GM12878 (cell line): ENCODE measurements at regions not wholly inside any gene's neighbourhood (a gene's known extent, or its start where the extent isn't known, plus 50 kb on each side); places are given as distances from the start of the nearest gene placed in this dataset.

Experiments
- ATAC-seq: fragments of 200-7000 bp; cut with Tn5 transposase; 3 replicates; pipeline ENCODE4 v1.9.1; 2020; ENCODE audit warnings: mild to moderate bottlenecking, moderate library complexity
- BruUV-seq: library from RNA; stranded (reverse); fragments of 400-500 nt; replicated peaks from 2 replicates; lab custom pipeline; 2021; lab: Mats Ljungman, UMichigan
- CTCF ChIA-PET: fragments of 300-600 bp; sonication (Branson Sonifier 250); formaldehyde crosslinking; extraction: SDS; loops from one replicate; lab custom pipeline; 2021; ENCODE audit warnings: inconsistent platforms; lab: Yijun Ruan, JAX
- POLR2A ChIA-PET: fragments of 350-600 bp; formaldehyde crosslinking; extraction: SDS; loops from one replicate; lab custom pipeline; 2021; ENCODE audit warnings: inconsistent platforms; lab: Charles Lee
- RAD21 ChIA-PET: fragments of 300-600 bp; sonication (Branson Sonifier 250); formaldehyde crosslinking; loops from one replicate; lab custom pipeline; 2023; ENCODE audit warnings: antibody characterized with exemption; ENCODE audit not compliant: unreplicated experiment; lab: Charles Lee
- SMC1A ChIA-PET: fragments of 300-600 bp; sonication (Branson Sonifier 250); formaldehyde crosslinking; loops from one replicate; lab custom pipeline; 2023; ENCODE audit not compliant: unreplicated experiment, uncharacterized antibody; lab: Charles Lee
- DNase-seq: peaks from one replicate; pipeline ENCODE4 v3.0.0-alpha.2; 2011; ENCODE audit warnings: low read depth, low spot score
- FAIRE-seq: peaks from 3 replicates; lab custom pipeline; 2011; peaks lifted over from hg19 to GRCh38; lab: Jason Lieb, UNC
- H2AFZ ChIP-seq: 2 replicates; pipeline ENCODE4 v1.6.0; 2011; ENCODE audit warnings: low read depth, low read length, control low read depth; ENCODE audit not compliant: control insufficient read depth
- H3K27ac ChIP-seq: 2 replicates; pipeline ENCODE4 v1.5.1; 2011; ENCODE audit warnings: control low read depth; ENCODE audit not compliant: control insufficient read depth, insufficient read depth
- H3K27me3 ChIP-seq, 2 experiments: replicated peaks in 1 of 2; 2 replicates each; pipeline versions ENCODE4 v1.6.0 to v1.6.1; 2011; ENCODE audit warnings: low read length in 1 of 2; ENCODE audit not compliant: control insufficient read depth in 2 of 2, insufficient read depth in 2 of 2
- H3K36me3 ChIP-seq, 2 experiments: 2 replicates each; pipeline ENCODE4 v1.5.1; 2011; ENCODE audit warnings: low read length in 1 of 2; ENCODE audit not compliant: control insufficient read depth in 2 of 2, insufficient read depth in 2 of 2
- H3K4me1 ChIP-seq: 2 replicates; pipeline ENCODE4 v1.6.1; 2011; ENCODE audit warnings: mild to moderate bottlenecking, low read length, moderate library complexity, mixed read lengths; ENCODE audit not compliant: control insufficient read depth, insufficient read depth
- H3K4me2 ChIP-seq: 2 replicates; pipeline ENCODE4 v1.6.0; 2011; ENCODE audit warnings: control low read depth; ENCODE audit not compliant: control insufficient read depth, insufficient read depth
- H3K4me3 ChIP-seq: fragments of 200-600 bp; sonication (generic); 2 replicates; pipeline ENCODE4 v1.5.1; 2016
- H3K79me2 ChIP-seq: 2 replicates; pipeline ENCODE4 v1.6.0; 2011; ENCODE audit warnings: low read length; ENCODE audit not compliant: control insufficient read depth, insufficient read depth
- H3K9ac ChIP-seq: 2 replicates; pipeline ENCODE4 v1.8.0; 2011; ENCODE audit warnings: low read length, control low read depth, mixed read lengths; ENCODE audit not compliant: control insufficient read depth, insufficient read depth
- H3K9me3 ChIP-seq: replicated peaks from 3 replicates; pipeline ENCODE4 v1.5.1; 2011; ENCODE audit warnings: mild to moderate bottlenecking, low read length; ENCODE audit not compliant: control insufficient read depth, insufficient read depth
- H4K20me1 ChIP-seq: 2 replicates; pipeline ENCODE4 v1.6.0; 2011; ENCODE audit not compliant: control insufficient read depth, insufficient read depth
- EED ChIP-seq: sonication (generic); IDR thresholded peaks from 2 replicates; pipeline ENCODE4 v1.6.1; 2016; ENCODE audit warnings: antibody characterized with exemption, low read depth
- EGR1 ChIP-seq, 2 experiments: IDR thresholded peaks; 1 replicate in 1 of 2; 2 replicates in 1 of 2; pipeline ENCODE4 v1.6.1; 2011 to 2012; ENCODE audit warnings: low read depth in 2 of 2, low read length in 2 of 2, borderline replicate concordance in 1 of 2, mild to moderate bottlenecking in 1 of 2, moderate library complexity in 1 of 2
- HDAC2 ChIP-seq: fragments of 200-600 bp; sonication (generic); IDR thresholded peaks from 2 replicates; pipeline ENCODE4 v1.6.1; 2017
- IKZF2 ChIP-seq, 2 experiments: fragments of 450-650 bp; IDR thresholded peaks; 2 replicates each; pipeline ENCODE4 v1.6.1; 2017; ENCODE audit warnings: mild to moderate bottlenecking in 2 of 2, moderate library complexity in 2 of 2
- IRF4 ChIP-seq: IDR thresholded peaks from 2 replicates; pipeline ENCODE4 v1.6.1; 2011; ENCODE audit warnings: low read depth, low read length
- MEF2A ChIP-seq: IDR thresholded peaks from 2 replicates; pipeline ENCODE4 v1.6.1; 2011; ENCODE audit warnings: low read depth, mild to moderate bottlenecking, low read length, moderate library complexity; ENCODE audit not compliant: insufficient read depth
- MEF2B ChIP-seq: fragments of 450-650 bp; IDR thresholded peaks from 2 replicates; pipeline ENCODE4 v1.6.1; 2018; ENCODE audit warnings: mild to moderate bottlenecking, moderate library complexity; ENCODE audit not compliant: partially characterized antibody, poor library complexity, severe bottlenecking
- MTA2 ChIP-seq: fragments of 450-650 bp; IDR thresholded peaks from 2 replicates; pipeline ENCODE4 v1.6.1; 2016; ENCODE audit warnings: low read depth, mild to moderate bottlenecking, moderate library complexity
- MXI1 ChIP-seq: fragments of 150-350 bp; IDR thresholded peaks from 2 replicates; pipeline ENCODE4 v1.6.1; 2011; ENCODE audit warnings: low read depth, mild to moderate bottlenecking, inconsistent platforms, low read length, improper control_type of control experiment
- POU2F2 ChIP-seq: IDR thresholded peaks from 3 replicates; pipeline ENCODE4 v1.6.1; 2011; ENCODE audit warnings: low read depth, mild to moderate bottlenecking, low read length, borderline replicate concordance
- REST ChIP-seq: IDR thresholded peaks from 2 replicates; pipeline ENCODE4 v1.6.1; 2012; ENCODE audit warnings: mild to moderate bottlenecking, low read depth, low read length
- SIN3A ChIP-seq: IDR thresholded peaks from 2 replicates; pipeline ENCODE4 v1.6.1; 2012; ENCODE audit warnings: low read depth, low read length, improper control_type of control experiment
- TBL1XR1 ChIP-seq: IDR thresholded peaks from 2 replicates; pipeline ENCODE4 v1.6.1; 2012; ENCODE audit warnings: low read depth, low read length, improper control_type of control experiment
- TCF3 ChIP-seq: IDR thresholded peaks from 2 replicates; pipeline ENCODE4 v1.6.1; 2012; ENCODE audit warnings: low read depth, mild to moderate bottlenecking, low read length, borderline replicate concordance; ENCODE audit not compliant: insufficient read depth
- ZSCAN29 ChIP-seq: fragments of 450-650 bp; IDR thresholded peaks from 2 replicates; pipeline ENCODE4 v1.6.1; 2017; ENCODE audit warnings: mild to moderate bottlenecking, moderate library complexity
- WGBS: methylation state at CpG from one replicate; pipeline ENCODE4 v1.1.6; 2016; ENCODE audit warnings: low lambda C conversion rate; ENCODE audit not compliant: insufficient replicate concordance, insufficient coverage; ENCODE audit errors: missing lambda C conversion rate; 5-methylcytosine and 5-hydroxymethylcytosine counted together
- in situ Hi-C: fragments of 300-500 bp; cut with MboI; formaldehyde crosslinking; loops from 9 replicates; pipeline ENCODE4 v1.14.3; 2018; ENCODE audit warnings: mixed read lengths
- intact Hi-C: fragments of 100-400 bp; cut with micrococcal nuclease; formaldehyde crosslinking; loops from one replicate; pipeline ENCODE4 v1.14.2; 2022; ENCODE audit not compliant: unreplicated experiment

GRCh38 chr15:37483779-37484178 is 383.4 kb upstream of the MEIS2 start:
- H4K20me1 ChIP-seq = no peaks in the 10 kb centered on the region
- H3K9me3 ChIP-seq = no peaks in the 10 kb centered on the region
- FAIRE-seq (no peak), ATAC-seq (no peak), DNase-seq (no peak)
- TF ChIP-seq MEF2A (no peak), MTA2 (no peak), EGR1 (IDR thresholded peaks at IDR 0.05; ENCODE audit: borderline replicate concordance in 1 of 2, low read depth in 2 of 2, low read length in 2 of 2) (no peak)
- BruUV-seq = no TSS peak
- ChIA-PET SMC1A (no interaction called here), CTCF (no interaction called here), RAD21 (no interaction called here), POLR2A (no interaction called here)
- no peaks in the 10 kb centered on the region for H3K4me1 ChIP-seq
- intact Hi-C loops = no loop called here
- no peaks in the 10 kb centered on the region for H3K36me3 ChIP-seq
- H3K4me2 ChIP-seq = no peak overlapping the region
- H3K9ac ChIP-seq = no peak overlapping the region
- H3K27me3 ChIP-seq = no peaks in the 10 kb centered on the region
- 21% methylated on average over 6 of the region's 6 CpGs for WGBS
- no peak overlapping the region for H3K27ac ChIP-seq
- in situ Hi-C loops = no loop called here
- H3K79me2 ChIP-seq = no peaks in the 10 kb centered on the region
- H2AFZ ChIP-seq = no peak overlapping the region
- no peak overlapping the region for H3K4me3 ChIP-seq

GRCh38 chr15:37485056-37485455 is 384.7 kb upstream of the MEIS2 start:
- in situ Hi-C loops = no loop called here
- RAD21 ChIA-PET = no interaction called here

More at GRCh38 chr15:37485056-37485455, 384.7 kb upstream of the MEIS2 start:
- Histone ChIP-seq H3K27me3 (no peaks in the 10 kb centered on the region), H2AFZ (no peak overlapping the region), H3K4me2 (no peak overlapping the region), H3K27ac (no peak overlapping the region), H3K79me2 (no peaks in the 10 kb centered on the region), H3K4me3 (no peak overlapping the region), H3K9ac (no peak overlapping the region), H4K20me1 (no peaks in the 10 kb centered on the region), H3K36me3 (no peaks in the 10 kb centered on the region), H3K9me3 (no peaks in the 10 kb centered on the region; the same call in 2 of the 3 replicates), H3K4me1 (no peaks in the 10 kb centered on the region)
- POLR2A ChIA-PET = no interaction called here
- no peak for TF ChIP-seq ZSCAN29
- TF ChIP-seq IKZF2 (IDR thresholded peaks at IDR 0.05) = no peak
- TF ChIP-seq SIN3A = no peak
- no peak for TF ChIP-seq MEF2B
- no peak for TF ChIP-seq REST
- TF ChIP-seq EED = no peak
- no peak for TF ChIP-seq TBL1XR1
- TF ChIP-seq IRF4 = no peak
- TF ChIP-seq TCF3 = no peak
- TF ChIP-seq MXI1 = no peak
- TF ChIP-seq POU2F2 = no peak
- no peak for TF ChIP-seq HDAC2
- SMC1A ChIA-PET = no interaction called here
- intact Hi-C loops = no loop called here
- WGBS = 13% methylated on average over 4 of the region's 4 CpGs
- FAIRE-seq (no peak), DNase-seq (no peak), ATAC-seq (no peak)
- CTCF ChIA-PET = no interaction called here
- no TSS peak for BruUV-seq
